Aorta (tissue), 5 donors: ENCODE measurements at regions not wholly inside any gene's neighbourhood (a gene's known extent, or its start where the extent isn't known, plus 50 kb on each side); places are given as distances from the start of the nearest gene placed in this dataset.

ENCODE experiments used
- ATAC-seq: fragments of 200-7000 bp; cut with Tn5 transposase; one replicate; pipeline ENCODE4 v1.9.1; 2022; ENCODE audit warnings: moderate library complexity; ENCODE audit not compliant: low FRiP score
- DNase-seq, 2 donors: peaks; one replicate each; pipeline ENCODE4 v3.0.0-alpha.2; 2020
- H3K27ac ChIP-seq, 2 donors: one replicate each; pipeline ENCODE4 v1.5.1; 2013; ENCODE audit warnings: low read length in 2 of 2, mild to moderate bottlenecking in 2 of 2, moderate library complexity in 2 of 2, control low read depth in 1 of 2, inconsistent platforms in 1 of 2, low read depth in 1 of 2
- H3K27me3 ChIP-seq, 2 donors: one replicate each; pipeline ENCODE4 v1.6.1; 2013; ENCODE audit warnings: control low read depth in 1 of 2, low read length in 1 of 2, mild to moderate bottlenecking in 1 of 2, moderate library complexity in 1 of 2; ENCODE audit not compliant: insufficient read depth in 2 of 2, control insufficient read depth in 1 of 2
- H3K36me3 ChIP-seq, 2 donors: one replicate each; pipeline ENCODE4 v1.6.1; 2013; ENCODE audit warnings: control low read depth in 1 of 2, low read length in 1 of 2, mild to moderate bottlenecking in 1 of 2; ENCODE audit not compliant: insufficient read depth in 2 of 2, control insufficient read depth in 1 of 2
- H3K4me1 ChIP-seq, 2 donors: one replicate each; pipeline ENCODE4 v1.6.1; 2013; ENCODE audit warnings: low read length in 2 of 2, control low read depth in 1 of 2, mild to moderate bottlenecking in 1 of 2, moderate library complexity in 1 of 2; ENCODE audit not compliant: insufficient read depth in 2 of 2, control insufficient read depth in 1 of 2
- H3K4me3 ChIP-seq, 2 donors: one replicate each; pipeline ENCODE4 v1.5.1; 2013; ENCODE audit warnings: low read length in 2 of 2, control low read depth in 1 of 2, mild to moderate bottlenecking in 1 of 2
- H3K9me3 ChIP-seq: one replicate; pipeline ENCODE4 v1.6.1; 2013; ENCODE audit warnings: mild to moderate bottlenecking, low read length; ENCODE audit not compliant: control insufficient read depth
- WGBS, 2 donors: extraction: QIAGEN DNeasy Blood & Tissue Kit; methylation state at CpG; one replicate each; pipeline ENCODE4 v1.1.7; 2013; 5-methylcytosine and 5-hydroxymethylcytosine counted together
- intact Hi-C, 2 donors: fragments of 100-400 bp; cut with DNase I; formaldehyde crosslinking; loops; one replicate each; pipeline versions ENCODE4 v1.14.2 to v1.15.0; 2022
- donor health status: healthy with polysubstance abuse.
- donor health status: Bipolar disorder and iron deficiency.
- donor health status: DM: no; HTN: no; CAD: no.
- donor health status: DM: no; HTN: no; CAD: no.
- donor health status: DM: yes; HTN: yes; CAD: no.

- DNase-seq (no peak), ATAC-seq (no peak)
These were observed 158.2 kb downstream of the BUD13 start for GRCh38 chr11:116614306-116615210.

GRCh38 chr11:116613206-116613875 lies 159.4 kb downstream of the BUD13 start:
- DNase-seq, result no peak
- no peak overlapping the region for H3K27ac ChIP-seq
- peaks cover 7% of the 10 kb centered on the region for H3K9me3 ChIP-seq
- WGBS, 2 donors, result 69 to 73% methylated on average over 27 of the region's 27 CpGs
- H3K27me3 ChIP-seq, result no peaks in the 10 kb centered on the region
- H3K36me3 ChIP-seq, result no peaks in the 10 kb centered on the region
- no peaks in the 10 kb centered on the region for H3K4me1 ChIP-seq
- intact Hi-C loops, result no loop called here
- no peak overlapping the region for H3K4me3 ChIP-seq
- no peak for ATAC-seq

More at GRCh38 chr11:116614306-116615210, 158.2 kb downstream of the BUD13 start:
- WGBS, 2 donors, result 80 to 90% methylated on average over 11 of the region's 11 CpGs
- no peak overlapping the region for H3K4me3 ChIP-seq
- H3K4me1 ChIP-seq, result no peaks in the 10 kb centered on the region
- intact Hi-C loops, result no loop called here
- no peak overlapping the region for H3K27ac ChIP-seq
- no peaks in the 10 kb centered on the region for H3K27me3 ChIP-seq
- peaks cover 7% of the 10 kb centered on the region for H3K9me3 ChIP-seq
- no peaks in the 10 kb centered on the region for H3K36me3 ChIP-seq

- ATAC-seq (no peak), DNase-seq (no peak)
- WGBS, 2 donors, result 79 to 84% methylated on average over 4 of the region's 4 CpGs
- Histone ChIP-seq H3K4me1 (no peaks in the 10 kb centered on the region), H3K36me3 (no peaks in the 10 kb centered on the region), H3K27ac (no peak overlapping the region), H3K27me3 (no peaks in the 10 kb centered on the region), H3K4me3 (no peak overlapping the region), H3K9me3 (peaks cover 7% of the 10 kb centered on the region)
- intact Hi-C loops, result no loop called here
These were observed 160.7 kb downstream of the BUD13 start for GRCh38 chr11:116611998-116612620.

GRCh38 chr11:116610190-116610589 lies 162.6 kb downstream of the BUD13 start:
- intact Hi-C loops, result no loop called here
- no peaks in the 10 kb centered on the region for H3K36me3 ChIP-seq
- H3K27ac ChIP-seq, result no peak overlapping the region
- WGBS, 2 donors, result 61 to 62% methylated on average over 7 of the region's 7 CpGs
- DNase-seq, result no peak
- peaks cover 7% of the 10 kb centered on the region for H3K9me3 ChIP-seq
- no peak overlapping the region for H3K4me3 ChIP-seq
- no peaks in the 10 kb centered on the region for H3K4me1 ChIP-seq
- no peak for ATAC-seq
- no peaks in the 10 kb centered on the region for H3K27me3 ChIP-seq

GRCh38 chr11:116607027-116607426 lies 165.8 kb downstream of the BUD13 start:
- intact Hi-C loops, result no loop called here
- ATAC-seq (no peak), DNase-seq (no peak)
- H3K4me3 ChIP-seq, result no peak overlapping the region
- no peak overlapping the region for H3K27ac ChIP-seq
- no peaks in the 10 kb centered on the region for H3K36me3 ChIP-seq
- H3K9me3 ChIP-seq, result peaks cover 5% of the 10 kb centered on the region
- no peaks in the 10 kb centered on the region for H3K27me3 ChIP-seq
- H3K4me1 ChIP-seq, result no peaks in the 10 kb centered on the region

- no peak overlapping the region for H3K27ac ChIP-seq
- ATAC-seq (no peak), DNase-seq (no peak)
- H3K9me3 ChIP-seq, result no peaks in the 10 kb centered on the region
- WGBS, 2 donors, result 27 to 30% methylated on average over 6 of the region's 6 CpGs
- peaks cover 0 to 2% of the 10 kb centered on the region in 2 donors for H3K4me1 ChIP-seq
- intact Hi-C loops, result no loop called here
- no peaks in the 10 kb centered on the region for H3K36me3 ChIP-seq
- H3K4me3 ChIP-seq, result no peak overlapping the region
- H3K27me3 ChIP-seq, result no peaks in the 10 kb centered on the region
These were observed 167.0 kb downstream of the BUD13 start for GRCh38 chr11:116605543-116606459.

- Histone ChIP-seq H3K36me3 (no peaks in the 10 kb centered on the region), H3K4me3 (no peak overlapping the region), H3K27ac (no peak overlapping the region), H3K4me1 (peaks cover 0 to 2% of the 10 kb centered on the region in 2 donors), H3K9me3 (no peaks in the 10 kb centered on the region), H3K27me3 (no peaks in the 10 kb centered on the region)
- DNase-seq (peak in 1 of 2 donors; percentile 50), ATAC-seq (no peak)
- intact Hi-C loops, result no loop called here
- 85 to 87% methylated on average over 15 of the region's 15 CpGs for WGBS, 2 donors
These were observed 169.0 kb downstream of the BUD13 start for GRCh38 chr11:116603728-116604323.

GRCh38 chr11:116602637-116602942 lies 170.2 kb downstream of the BUD13 start:
- Histone ChIP-seq H3K27ac (no peak overlapping the region), H3K9me3 (no peaks in the 10 kb centered on the region), H3K4me1 (peaks cover 0 to 2% of the 10 kb centered on the region in 2 donors), H3K4me3 (no peak overlapping the region), H3K27me3 (no peaks in the 10 kb centered on the region), H3K36me3 (no peaks in the 10 kb centered on the region)
- DNase-seq, result no peak
- intact Hi-C loops, result no loop called here
- 24 to 33% methylated on average over 3 of the region's 3 CpGs for WGBS, 2 donors
- ATAC-seq, result no peak
